ENCODE measurements at regions not wholly inside any gene's neighbourhood (a gene's known extent, or its start where the extent isn't known, plus 50 kb on each side); places are given as distances from the start of the nearest gene placed in this dataset.

DNA sequence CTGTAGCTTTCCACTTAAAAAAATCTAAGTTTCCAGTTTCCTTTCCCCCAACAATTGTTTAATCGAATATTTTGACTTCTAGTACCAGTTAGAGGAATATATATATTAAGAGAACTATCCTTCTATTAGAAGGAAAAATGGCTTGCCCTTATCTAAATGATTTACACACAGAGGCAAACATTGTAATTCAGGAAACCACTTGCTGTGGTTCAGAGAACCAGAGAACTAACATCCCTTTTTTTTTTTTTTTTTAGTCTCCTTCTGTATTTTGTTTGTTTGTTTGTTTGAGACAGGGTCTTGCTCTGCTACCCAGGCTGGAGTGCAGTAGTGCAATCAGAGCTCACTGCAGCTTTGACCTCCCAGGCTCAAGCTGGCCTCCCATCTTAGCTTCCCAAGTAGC is 746.6 kb downstream of the VRK1 start:
- no peak for DNase-seq

DNA sequence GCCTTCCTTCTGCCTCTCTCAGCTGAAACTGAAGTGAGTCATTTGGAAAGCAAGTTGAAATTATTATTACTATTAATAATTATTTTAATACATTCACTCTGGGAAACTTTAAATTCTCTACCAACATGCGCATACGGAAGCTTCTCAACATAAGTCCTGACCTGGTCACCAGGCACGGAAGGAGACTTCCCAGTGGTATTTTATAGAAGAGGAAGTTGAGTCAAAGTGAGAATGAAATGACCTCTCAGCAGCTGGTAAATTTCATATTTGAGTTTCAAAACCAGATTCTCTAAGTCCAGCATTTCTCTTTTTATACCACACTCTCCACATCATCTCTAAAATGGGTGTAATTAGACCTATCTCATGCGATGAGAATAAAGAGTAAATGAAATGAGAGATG is 747.4 kb downstream of the VRK1 start:
- no peak for DNase-seq

- no peak for DNase-seq
Measured at GRCh38 chr14:97546491-97547230, 749.5 kb downstream of the VRK1 start.

DNA sequence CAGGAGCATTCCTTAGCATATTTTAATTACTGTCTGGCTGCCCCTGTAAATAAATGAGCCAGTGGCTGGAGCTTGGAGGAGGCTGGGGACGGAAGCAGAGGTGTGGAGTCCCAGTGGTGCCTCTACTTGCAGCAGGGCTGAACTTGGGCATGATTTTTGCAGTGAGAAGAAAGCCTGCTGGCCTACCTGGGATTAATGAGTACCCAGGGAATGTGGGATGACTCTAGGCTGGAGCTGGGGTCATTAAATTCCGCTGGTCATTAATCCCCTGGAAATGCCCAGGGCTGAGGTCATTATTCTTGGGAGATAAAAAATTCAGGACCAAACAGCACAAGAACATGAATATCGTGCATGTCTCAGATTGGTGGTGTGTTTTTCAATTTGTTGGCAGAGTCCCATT is 753.3 kb downstream of the VRK1 start:
- DNase-seq: no peak

- DNase-seq: no peak
Measured at GRCh38 chr14:97554597-97554996, 757.4 kb downstream of the VRK1 start.

DNA sequence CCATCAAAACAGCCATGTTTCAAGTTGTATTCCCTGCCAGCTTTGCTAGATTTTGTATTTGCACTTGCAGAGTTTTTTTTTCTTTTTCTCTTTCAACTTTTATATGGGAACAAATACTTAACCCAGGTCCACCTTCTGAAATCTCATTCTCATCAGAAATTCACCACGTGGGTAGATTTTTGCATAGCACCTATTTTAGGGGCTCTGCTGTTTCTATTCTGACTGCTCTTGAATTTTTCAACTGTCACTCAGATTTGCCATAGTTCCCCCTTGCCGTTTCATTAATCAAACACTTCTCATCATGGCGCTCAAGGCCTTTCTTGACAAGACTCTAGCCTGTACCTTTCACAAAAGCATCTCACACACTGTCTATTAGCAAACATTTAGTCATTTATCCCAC is 767.2 kb downstream of the VRK1 start:
- no peak for DNase-seq

DNA sequence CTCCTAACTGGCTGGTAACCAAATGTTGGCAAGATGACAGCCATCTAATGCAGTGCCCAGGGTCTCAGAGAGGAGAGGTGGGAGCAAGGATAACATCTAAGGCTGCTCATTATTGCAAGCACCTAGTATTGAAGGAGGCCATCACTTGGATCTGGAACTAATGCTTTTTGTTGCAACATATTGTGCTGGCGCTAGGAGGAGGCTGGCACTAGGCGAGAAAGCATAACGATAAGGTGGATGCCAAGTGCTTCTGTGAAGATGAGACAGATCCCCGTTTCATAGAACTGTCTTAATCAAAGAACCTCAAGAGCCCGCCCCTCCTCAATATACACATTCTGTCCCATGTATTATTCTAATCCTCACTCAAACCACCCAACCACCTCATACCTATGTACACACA is 774.0 kb downstream of the VRK1 start:
- no peak for DNase-seq

DNA sequence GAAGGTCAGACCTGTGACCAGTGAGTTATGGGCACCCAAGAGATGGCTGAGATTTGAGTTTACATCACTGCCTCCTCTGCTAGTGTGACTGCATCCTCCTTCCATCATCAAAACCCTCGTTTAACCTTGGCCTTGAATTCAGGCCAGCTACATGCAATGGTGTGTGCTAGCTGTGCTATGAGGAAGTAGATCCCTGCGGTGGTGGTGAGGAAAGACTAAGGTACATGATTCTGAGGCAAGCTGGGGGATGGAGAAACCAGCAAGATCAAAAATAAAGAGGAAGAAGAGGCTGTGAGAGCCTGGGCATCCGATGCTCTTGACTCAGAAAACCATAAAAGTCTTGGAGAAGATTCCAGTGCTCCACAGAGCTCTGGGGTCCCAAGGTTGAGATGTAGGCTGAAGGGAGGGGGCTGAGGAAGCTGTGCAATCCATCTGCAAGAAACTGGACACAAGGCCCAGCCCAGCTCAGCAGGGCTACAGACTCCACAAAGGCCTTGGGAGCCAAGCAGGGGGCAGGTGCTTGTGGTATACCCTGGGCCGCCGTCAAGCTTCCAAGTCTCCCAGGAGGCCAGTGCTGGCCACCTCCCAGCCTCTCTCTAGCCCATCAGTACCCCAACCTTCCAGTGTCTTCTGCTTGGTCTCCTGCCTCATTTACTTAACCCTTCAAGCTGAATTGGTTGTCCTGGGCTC is 774.8 kb downstream of the VRK1 start:
- DNase-seq: no peak

DNA sequence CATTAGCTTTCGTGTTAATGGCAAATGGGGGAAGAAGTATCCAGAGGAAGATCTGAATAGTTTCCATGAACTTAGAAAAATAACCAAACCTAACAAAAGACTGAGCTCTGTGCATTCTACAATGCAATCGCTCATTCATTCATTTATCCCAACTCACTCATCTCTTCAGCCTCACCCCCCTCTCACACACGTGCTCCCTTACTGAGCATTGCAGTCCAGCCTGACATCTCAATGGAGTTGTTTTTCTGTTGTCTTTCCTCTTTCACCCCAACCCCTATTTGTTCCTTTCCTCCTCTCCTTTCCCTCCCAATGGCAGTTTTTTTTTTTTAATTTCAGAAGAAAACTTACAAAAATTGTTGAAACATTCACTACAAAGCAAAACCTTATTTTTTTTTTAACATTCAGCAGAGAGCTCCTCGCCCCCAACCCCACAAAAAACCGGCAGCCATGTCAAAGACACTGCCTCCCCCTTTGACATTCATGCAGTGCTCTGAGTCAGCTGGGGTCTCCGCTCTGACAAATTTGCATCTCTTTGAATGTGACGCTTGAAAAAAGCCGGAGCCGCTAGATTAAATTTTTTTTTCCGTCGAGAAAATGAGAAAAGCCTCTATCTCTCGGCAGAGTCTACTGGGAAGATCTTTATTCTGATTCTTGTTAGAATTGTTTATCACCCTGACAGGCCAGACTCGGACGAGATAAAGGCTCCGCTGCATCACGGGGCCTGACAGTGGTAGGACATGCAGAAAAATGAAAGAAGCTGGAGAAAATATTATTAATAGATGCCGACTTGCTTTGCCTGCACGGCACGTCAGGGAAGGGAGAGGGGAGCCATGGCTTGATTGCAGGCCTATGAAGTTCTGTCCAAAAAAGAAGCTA is 775.6 kb downstream of the VRK1 start:
- DNase-seq: no peak

DNA sequence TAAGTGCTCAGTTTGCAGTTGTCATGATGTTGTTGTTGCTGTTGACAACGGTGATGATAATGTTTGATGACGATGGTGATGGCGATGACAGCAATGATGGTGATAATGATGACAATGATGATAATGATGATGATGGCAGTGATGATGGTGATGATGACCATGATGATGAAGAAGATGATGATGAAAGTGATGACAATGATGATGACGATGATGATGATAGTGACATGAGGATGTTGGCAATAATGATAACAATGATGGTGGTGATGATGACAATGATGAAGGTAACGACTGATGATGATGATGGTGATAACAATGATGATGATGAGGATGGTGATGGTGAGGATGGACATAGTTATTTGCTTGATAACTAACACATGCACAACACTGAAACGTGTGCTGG is 778.5 kb downstream of the VRK1 start:
- no peak for DNase-seq

DNA sequence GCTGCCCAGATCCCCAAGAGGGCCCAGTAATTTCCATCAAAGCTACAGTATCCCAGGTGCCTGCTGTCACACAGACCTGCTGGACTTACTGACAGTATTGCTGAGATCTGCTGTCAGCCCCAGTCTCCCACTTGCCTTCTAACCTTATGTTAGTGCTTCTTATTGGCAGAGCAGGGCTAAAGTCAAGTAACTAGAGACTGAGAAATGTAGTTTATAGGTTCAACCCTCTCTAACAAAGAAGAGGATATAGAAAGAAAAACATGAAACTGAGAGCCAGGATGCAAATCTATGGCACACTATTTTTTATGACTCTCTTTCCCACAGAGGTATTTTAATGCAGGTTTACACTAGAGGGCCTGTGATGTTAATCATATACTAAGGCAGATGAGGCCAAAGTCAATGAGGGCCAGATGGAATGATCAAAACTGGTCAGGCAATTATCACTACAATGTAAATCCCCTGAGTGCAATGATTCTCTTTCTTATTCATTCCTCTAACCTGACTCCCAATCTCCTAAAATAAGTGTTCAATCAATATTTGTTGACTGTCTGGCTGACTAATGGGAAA is 781.9 kb downstream of the VRK1 start:
- no peak for DNase-seq

DNA sequence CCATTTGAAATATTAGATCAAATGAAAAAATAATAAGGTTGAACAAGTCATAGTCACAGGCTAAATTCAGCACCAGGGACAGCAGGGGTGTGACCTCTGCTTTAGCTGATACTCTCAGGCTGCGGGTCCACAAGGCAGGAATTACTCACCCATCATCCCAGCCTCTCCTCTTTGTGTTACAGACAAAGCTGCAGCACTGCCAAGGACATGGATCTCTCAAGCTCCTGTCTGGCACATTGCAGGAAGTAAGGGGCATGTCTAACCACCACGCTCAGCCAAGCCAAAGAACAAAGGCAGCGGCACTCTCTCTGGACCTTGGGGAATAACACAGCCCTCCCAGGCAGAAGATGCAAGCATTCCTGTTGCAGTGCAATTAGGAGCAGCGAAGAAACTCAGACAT is 783.8 kb downstream of the VRK1 start:
- DNase-seq: no peak

DNA sequence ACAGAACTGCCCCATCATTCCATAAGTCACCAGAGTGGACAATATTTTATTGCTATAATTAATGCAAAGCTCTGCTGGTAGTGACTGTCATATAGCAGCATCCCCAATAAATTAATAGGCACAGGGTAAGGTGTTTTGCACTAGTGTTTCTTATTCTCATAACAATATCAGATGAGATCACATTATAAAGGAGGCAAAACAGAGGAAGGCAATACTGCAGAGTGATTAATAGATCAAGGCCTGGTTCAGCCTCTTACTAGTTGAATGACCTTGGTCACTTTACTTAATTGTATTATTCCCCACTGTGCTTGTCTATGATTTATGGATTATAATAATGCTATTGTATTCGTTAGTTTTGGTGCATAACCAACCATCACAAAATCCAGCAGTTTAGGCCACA is 784.8 kb downstream of the VRK1 start:
- DNase-seq: no peak

GRCh38 chr14:97584528-97584927 is 787.3 kb downstream of the VRK1 start:
- no peak for DNase-seq

DNA sequence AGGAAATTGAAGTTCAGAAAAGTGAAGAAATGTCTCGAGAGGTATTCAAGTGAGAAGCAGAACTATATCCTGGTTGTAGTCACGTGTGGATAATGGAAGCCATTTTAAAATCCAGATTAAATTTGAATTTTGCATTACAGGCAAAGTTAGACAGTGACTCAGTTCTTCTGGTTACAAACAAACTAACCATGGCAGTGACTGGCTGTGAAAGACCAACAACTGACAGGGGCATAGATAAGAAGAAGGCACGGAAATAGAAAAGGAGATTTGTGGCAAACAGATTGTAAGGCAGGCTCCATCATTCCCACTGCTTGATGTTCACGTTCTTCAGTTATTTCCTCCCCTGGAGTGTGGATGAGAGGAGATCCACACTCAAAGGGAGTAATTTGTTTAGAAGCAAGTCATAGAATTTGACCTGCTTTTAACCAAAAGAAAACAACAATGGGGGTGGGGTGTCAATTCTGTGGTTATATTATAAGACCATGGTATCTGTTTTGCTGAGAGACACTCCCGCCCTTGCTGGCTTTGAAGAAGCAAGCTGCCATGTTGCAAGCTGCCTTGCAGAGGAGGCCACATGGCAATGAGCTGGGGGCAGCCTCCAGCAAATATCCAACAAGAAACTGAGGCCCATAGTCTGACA is 795.3 kb downstream of the VRK1 start:
- no peak for DNase-seq

- DNase-seq: no peak
Measured at GRCh38 chr14:97594306-97594705, 797.1 kb downstream of the VRK1 start.

DNA sequence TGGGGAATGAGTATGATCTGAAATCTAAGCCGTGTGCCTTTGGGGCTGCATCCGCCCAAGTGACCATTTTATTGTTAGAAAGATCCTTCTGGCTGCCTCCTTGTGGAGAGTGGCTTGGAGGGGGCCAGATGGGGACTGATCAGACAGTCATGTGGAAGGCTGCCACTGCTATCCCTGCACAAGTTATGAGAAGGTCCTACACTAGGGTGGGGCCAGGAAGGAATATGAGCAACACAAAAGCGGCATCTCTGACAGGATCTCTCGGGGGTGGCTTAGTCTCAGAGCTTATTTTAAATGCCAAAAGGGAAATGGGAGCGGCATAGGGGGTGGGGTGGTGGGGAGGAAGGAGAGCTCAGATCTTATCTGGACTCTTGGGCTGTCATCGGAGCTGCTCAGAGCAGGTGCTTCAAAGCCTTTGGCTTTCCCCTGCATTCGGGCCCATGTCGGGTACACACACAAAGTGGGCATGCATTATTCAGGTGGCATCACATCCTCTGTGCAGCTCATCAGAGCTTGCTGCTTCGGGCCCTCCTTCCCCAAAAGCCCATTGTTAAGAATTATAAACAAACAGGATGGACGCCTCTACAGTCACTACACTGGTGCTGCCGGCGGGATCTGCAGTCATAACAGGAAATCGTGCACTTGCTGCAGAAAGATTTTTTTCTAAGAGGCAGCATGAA is 805.4 kb downstream of the VRK1 start:
- no peak for DNase-seq

DNA sequence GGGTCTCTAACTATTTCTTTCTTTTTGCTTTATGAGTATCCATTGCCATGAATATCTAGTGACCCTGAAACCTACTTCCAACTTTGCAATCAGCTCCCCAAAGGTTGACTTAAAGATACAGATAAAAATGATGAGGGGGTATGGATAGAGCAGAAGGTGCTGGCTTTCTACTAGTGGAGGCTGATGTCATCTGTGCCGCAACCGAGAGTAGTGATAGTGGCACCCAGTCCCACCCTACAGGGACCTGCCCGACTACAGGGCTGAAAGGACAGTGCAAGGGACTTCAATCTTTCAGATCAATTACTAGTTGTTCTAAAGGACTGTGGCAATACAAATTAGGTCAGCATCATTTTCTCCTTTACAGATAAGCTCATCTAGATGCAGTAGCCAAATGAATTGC is 806.0 kb downstream of the VRK1 start:
- DNase-seq: no peak

DNA sequence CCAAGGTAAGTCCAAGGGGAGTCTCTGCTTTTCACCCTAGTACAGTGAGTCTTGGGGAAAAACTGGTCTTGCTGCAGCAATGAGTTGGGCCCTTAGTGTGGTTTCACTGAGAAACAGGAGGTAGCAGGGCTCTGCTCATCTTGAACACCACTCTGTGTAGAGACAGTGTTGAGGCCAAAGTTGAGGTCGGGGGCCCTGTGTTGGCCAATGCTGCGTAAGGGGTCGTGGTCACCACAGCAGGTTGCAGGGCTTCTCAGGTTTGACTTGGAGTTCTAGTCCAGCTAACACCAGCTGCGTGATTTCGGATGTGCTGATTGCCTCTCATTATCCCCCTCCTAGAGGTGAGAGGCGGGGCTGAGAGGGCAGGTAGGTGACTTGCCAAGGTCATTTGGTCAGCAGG is 807.5 kb downstream of the VRK1 start:
- no peak for DNase-seq

- no peak for DNase-seq
Measured at GRCh38 chr14:97618401-97618800, 821.2 kb downstream of the VRK1 start.

GRCh38 chr14:97618917-97619690 is 821.9 kb downstream of the VRK1 start:
- DNase-seq: no peak

DNA sequence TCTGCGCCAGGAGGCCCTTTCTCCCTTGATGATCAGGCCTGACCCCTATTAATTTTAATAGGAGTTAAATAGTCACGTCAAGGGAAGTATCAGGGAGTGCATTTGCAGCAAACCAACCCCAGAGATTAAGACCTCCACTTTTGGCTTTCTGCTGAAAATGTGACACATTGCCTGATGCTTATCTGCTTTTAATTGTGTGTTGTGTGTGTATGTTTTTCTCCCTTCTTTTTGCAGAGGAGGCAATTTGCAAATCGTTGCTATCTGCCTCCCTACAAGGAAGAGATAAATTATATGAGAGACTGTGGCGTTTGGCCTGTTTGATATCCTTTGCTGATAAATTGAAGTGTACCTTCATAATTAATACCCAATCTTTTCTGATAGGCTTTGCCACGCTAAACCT is 822.9 kb downstream of the VRK1 start:
- DNase-seq: no peak
